ENCODE measurements at regions not wholly inside any gene's neighbourhood (a gene's known extent, or its start where the extent isn't known, plus 50 kb on each side); places are given as distances from the start of the nearest gene placed in this dataset.

DNA sequence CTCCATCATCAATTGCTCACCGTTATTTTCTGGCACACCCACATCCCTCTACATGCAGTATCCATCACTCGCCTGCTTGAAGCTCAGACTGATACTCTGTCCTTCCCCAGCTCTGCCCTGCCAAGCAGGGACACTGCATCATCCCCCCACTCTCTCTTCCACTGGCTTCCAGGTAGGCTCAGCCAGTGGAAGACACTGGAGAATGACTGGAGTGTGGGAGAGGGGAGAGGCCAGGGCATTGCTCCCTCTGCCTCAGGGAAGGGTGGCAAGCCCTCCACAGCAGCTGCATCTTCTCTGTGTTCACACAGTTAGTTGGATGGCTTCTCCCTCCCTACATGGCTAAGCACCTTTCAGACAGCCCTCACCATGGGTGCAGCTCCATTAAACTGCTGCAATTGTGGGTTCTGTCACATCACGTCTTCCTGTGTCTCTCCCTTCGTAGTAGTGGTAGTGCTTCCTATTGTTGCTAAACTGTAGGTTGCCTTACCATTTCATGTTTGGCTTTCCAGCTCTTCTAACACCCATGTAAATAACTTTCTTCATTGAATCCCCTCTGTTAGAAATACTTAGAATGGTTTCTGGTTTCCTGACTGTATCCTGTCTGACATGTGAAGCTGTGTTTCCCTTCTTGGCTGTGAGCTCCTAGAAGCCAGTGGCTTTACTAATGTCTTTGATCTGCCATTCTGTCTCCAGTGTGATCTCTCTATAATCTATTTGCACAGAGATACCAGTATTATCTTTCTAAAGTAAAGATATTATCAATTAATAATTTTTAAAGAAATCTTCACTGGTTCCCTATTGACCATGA lies 483.7 kb upstream of the LRRN3 start:
- no peak for DNase-seq

DNA sequence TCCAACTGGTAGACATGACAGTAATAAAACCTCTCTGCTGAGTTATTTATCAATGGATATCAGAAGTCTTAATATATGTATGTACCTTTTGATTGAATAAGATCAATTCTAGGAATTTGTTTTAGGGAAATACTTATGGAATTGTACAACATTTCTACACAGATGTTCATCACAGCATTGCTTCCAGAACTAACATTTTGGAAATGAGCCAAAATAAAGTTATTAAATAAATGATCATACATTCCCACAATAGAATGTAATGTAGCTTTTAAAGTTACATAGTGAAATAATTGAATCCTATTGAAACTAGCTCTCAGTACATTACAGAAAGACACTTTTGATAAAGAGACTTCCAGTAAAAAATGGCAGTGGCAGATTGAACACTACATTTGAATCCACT lies 481.6 kb upstream of the LRRN3 start:
- no peak for DNase-seq

DNA sequence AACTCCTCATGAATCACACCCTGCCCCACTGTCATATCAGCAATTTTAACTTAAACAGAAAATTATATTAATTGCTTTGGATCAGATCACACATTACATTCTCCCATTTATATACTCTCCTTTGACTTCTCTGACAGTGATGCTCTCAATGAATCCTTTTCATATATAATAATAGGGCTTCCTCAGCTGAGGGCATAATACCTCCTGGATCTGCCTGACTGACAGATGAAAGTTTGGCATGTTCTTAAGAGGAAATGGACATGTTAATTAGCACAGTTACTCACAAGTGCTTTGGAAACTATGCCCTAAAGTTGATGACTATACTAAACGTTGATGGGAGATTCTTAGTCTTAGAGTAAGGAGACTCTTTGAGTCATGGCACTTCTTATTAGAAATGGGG lies 478.2 kb upstream of the LRRN3 start:
- DNase-seq: no peak
